Muscle layer of duodenum (tissue), 2 donors: ENCODE measurements at regions not wholly inside any gene's neighbourhood (a gene's known extent, or its start where the extent isn't known, plus 50 kb on each side); places are given as distances from the start of the nearest gene placed in this dataset.

Source experiments
- H3K27ac ChIP-seq: one replicate; pipeline ENCODE4 v1.7.0; 2013; ENCODE audit warnings: mild to moderate bottlenecking, low read length
- H3K27me3 ChIP-seq: one replicate; pipeline ENCODE4 v1.7.0; 2013; ENCODE audit warnings: low read depth, mild to moderate bottlenecking, control low read depth, low read length
- H3K36me3 ChIP-seq, 2 donors: one replicate each; pipeline ENCODE4 v1.7.0; 2013; ENCODE audit warnings: low read length in 2 of 2, control low read depth in 1 of 2, mild to moderate bottlenecking in 1 of 2; ENCODE audit not compliant: insufficient read depth in 2 of 2, control insufficient read depth in 1 of 2
- H3K4me1 ChIP-seq, 2 donors: one replicate each; pipeline ENCODE4 v1.7.0; 2013; ENCODE audit warnings: low read length in 2 of 2, mild to moderate bottlenecking in 2 of 2, control low read depth in 1 of 2, moderate library complexity in 1 of 2; ENCODE audit not compliant: insufficient read depth in 2 of 2, control insufficient read depth in 1 of 2
- H3K4me3 ChIP-seq, 2 donors: one replicate each; pipeline ENCODE4 v1.7.0; 2013; ENCODE audit warnings: low read length in 2 of 2, low read depth in 1 of 2, mild to moderate bottlenecking in 1 of 2
- H3K9me3 ChIP-seq, 2 donors: one replicate each; pipeline ENCODE4 v1.7.0; 2013; ENCODE audit warnings: low read length in 2 of 2, control low read depth in 1 of 2, mild to moderate bottlenecking in 1 of 2; ENCODE audit not compliant: control insufficient read depth in 1 of 2
- donor health status: healthy.

- Histone ChIP-seq H3K4me3 (no peak overlapping the region), H3K36me3 (no peaks in the 10 kb centered on the region)
Measured at GRCh38 chr2:198315791-198316630, 511.6 kb downstream of the PLCL1 start.

DNA sequence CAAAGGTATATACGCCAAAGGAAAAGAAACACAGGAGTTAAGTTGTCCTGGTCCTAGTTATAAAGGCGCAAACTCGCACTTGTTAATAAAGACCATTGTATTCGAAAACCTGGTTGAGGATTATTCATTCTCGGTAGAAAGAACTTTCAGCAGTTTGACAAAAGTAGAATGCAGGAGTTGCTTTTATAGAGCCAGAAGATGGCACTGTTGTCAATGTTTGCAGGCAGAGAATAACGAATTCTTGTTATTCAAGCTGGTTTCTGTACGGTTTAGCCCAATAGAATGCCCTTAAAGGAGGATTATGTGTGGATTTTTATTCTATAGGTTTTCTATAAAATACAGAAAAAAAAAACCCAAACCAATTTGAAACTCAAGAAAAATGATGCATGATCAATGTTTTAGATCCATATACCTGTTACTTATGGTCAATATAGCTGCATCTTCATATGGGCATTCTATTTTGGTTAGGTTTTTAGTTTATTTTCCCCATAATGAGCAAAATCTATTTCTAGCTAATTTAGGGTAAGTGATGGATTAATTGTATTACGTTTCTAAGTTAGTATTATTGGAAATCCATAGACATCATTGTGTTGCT, 510.3 kb downstream of the PLCL1 start:
- H3K27me3 ChIP-seq: no peaks in the 10 kb centered on the region

More at GRCh38 chr2:198315791-198316630, 511.6 kb downstream of the PLCL1 start:
- H3K4me1 ChIP-seq: no peaks in the 10 kb centered on the region
- no peaks in the 10 kb centered on the region for H3K27me3 ChIP-seq
- H3K27ac ChIP-seq: no peak overlapping the region
- no peaks in the 10 kb centered on the region for H3K9me3 ChIP-seq

DNA sequence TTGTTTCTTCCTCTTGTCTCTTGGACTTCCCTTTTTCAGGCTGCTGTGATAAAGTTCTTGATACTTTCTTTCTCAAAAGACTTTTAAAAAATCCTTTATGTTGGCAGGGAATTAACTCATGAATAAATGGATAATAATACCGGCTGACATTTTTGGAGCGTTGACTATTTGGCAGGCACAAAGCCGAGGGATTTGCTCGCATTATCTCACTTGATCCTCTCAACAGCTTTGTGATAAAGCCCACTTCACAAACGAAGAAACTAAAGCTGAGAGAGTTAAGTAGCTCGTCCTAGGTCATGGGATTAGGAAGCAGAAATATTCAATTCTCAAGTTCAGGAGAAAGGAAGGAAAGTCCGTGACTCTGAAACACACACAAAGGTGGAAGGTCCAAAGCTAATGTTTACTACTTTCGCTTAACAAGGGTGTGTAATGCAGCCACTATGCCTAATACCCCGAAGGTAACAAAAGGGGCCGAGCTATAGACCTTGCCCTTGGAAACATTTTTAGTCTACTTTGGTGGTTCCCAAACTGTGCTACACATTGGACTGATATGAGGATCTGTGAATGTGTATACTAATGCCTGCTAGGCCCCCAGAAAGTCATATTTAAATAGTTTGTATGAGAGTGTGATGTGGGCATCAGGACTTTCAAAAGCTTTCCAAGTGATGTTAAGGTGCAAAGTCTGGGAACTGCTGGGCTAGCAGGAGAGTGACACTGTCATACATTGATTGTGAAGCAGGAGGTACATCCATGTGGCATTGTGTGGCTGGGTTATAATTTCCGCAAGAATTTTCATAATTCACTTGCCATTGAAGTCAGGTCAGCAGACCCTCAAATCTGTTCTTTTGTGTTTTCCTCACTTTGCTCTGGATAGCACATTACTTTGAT, 508.4 kb downstream of the PLCL1 start:
- H3K4me1 ChIP-seq: no peaks in the 10 kb centered on the region
- no peaks in the 10 kb centered on the region for H3K36me3 ChIP-seq
- H3K9me3 ChIP-seq: no peaks in the 10 kb centered on the region
- no peak overlapping the region for H3K4me3 ChIP-seq
- no peak overlapping the region for H3K27ac ChIP-seq
- H3K27me3 ChIP-seq: no peaks in the 10 kb centered on the region

More for the DNA sequence above, 510.3 kb downstream of the PLCL1 start:
- Histone ChIP-seq H3K4me1 (no peaks in the 10 kb centered on the region), H3K36me3 (no peaks in the 10 kb centered on the region), H3K27ac (no peak overlapping the region), H3K9me3 (no peaks in the 10 kb centered on the region), H3K4me3 (no peak overlapping the region)

DNA sequence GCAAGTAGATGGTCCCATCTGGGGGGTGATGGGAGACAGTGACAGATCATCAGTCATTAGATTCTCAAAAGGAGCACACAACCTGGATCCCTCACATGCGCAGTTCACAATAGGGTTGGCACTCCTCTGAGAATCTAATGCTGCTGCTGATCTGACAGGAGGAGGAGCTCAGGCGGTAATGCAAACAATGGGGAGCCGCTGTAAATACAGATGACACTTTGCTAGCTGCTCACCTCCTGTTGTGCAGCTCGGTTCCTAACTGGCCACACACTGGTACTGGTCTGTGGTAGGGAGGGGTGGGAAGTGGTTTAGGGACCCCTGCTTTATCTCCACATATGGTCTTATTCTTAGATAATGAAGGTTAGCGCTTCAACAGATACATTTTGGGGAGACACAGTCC, 506.6 kb downstream of the PLCL1 start:
- H3K36me3 ChIP-seq: no peaks in the 10 kb centered on the region
- H3K9me3 ChIP-seq: no peaks in the 10 kb centered on the region
- no peaks in the 10 kb centered on the region for H3K27me3 ChIP-seq
- no peak overlapping the region for H3K27ac ChIP-seq
- H3K4me3 ChIP-seq: no peak overlapping the region
- no peaks in the 10 kb centered on the region for H3K4me1 ChIP-seq

- H3K4me1 ChIP-seq: no peaks in the 10 kb centered on the region
- H3K27ac ChIP-seq: no peak overlapping the region
- H3K36me3 ChIP-seq: no peaks in the 10 kb centered on the region
- no peaks in the 10 kb centered on the region for H3K9me3 ChIP-seq
- no peak overlapping the region for H3K4me3 ChIP-seq
- no peaks in the 10 kb centered on the region for H3K27me3 ChIP-seq
Measured at GRCh38 chr2:198309673-198310280, 505.4 kb downstream of the PLCL1 start.

DNA sequence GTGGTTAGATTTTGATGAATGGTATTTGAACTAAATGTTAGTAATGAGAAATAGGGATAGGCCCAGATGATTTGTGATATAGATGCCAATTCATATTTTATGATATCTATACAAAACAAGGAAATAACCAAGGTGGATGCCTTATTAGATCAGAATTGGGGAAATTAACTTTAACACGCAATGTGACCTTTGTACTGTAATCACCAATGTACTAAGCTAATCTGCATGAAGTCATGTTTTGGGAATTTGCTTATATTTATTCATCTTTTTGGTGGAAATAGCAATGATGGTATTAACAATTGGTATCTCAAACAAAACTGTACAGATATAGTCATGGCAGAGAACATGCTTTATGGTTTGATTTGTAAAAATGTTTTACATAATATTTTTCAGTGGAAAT, 504.7 kb downstream of the PLCL1 start:
- H3K27me3 ChIP-seq: no peaks in the 10 kb centered on the region
- H3K36me3 ChIP-seq: no peaks in the 10 kb centered on the region
- no peaks in the 10 kb centered on the region for H3K4me1 ChIP-seq
- H3K9me3 ChIP-seq: no peaks in the 10 kb centered on the region
- no peak overlapping the region for H3K4me3 ChIP-seq
- H3K27ac ChIP-seq: no peak overlapping the region

DNA sequence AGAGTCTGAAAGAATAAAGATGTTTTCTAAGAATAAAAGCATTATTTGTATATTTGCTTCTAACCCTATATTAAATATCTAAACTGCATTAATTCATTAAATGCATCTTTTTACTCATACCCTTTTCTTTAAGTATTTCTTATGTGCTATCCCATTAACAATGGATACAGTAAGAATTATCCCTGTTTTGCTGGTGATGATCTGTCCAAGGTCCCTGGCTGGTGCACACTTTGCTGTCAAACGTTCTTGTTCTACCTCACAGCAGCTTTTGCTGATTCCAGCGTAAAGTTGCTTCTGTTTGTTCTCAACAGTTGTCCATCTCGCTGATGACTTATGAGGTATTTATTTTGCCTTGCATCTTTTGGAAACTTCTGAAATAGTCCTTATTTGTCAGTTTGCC, 504.0 kb downstream of the PLCL1 start:
- Histone ChIP-seq H3K36me3 (no peaks in the 10 kb centered on the region), H3K4me3 (no peak overlapping the region), H3K27ac (no peak overlapping the region), H3K27me3 (no peaks in the 10 kb centered on the region), H3K4me1 (no peaks in the 10 kb centered on the region), H3K9me3 (no peaks in the 10 kb centered on the region)

GRCh38 chr2:198307093-198307492, 502.7 kb downstream of the PLCL1 start:
- no peaks in the 10 kb centered on the region for H3K9me3 ChIP-seq
- H3K27ac ChIP-seq: no peak overlapping the region
- H3K4me3 ChIP-seq: no peak overlapping the region
- H3K36me3 ChIP-seq: no peaks in the 10 kb centered on the region
- no peaks in the 10 kb centered on the region for H3K27me3 ChIP-seq
- no peaks in the 10 kb centered on the region for H3K4me1 ChIP-seq

DNA sequence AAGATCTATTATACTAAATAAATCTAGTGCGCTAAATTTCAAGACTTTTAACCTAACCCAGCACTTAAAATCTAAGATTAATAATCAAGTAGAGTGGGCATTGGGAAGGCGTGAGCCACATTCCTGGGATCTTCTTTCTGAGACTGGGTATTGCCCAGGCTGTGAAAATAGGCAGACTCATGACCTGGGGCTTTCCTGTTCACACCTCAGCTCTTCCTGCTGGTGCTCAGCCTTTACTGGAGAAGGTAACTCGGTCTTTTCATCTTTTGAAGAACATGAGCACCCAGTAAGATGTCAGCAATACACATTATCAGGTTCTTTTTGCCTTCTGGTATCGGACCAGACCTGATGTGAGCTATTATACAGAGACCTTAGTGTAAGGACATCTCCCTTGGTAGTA, 500.5 kb downstream of the PLCL1 start:
- Histone ChIP-seq H3K4me1 (no peaks in the 10 kb centered on the region), H3K27me3 (no peaks in the 10 kb centered on the region), H3K9me3 (no peaks in the 10 kb centered on the region), H3K4me3 (no peak overlapping the region), H3K27ac (no peak overlapping the region), H3K36me3 (no peaks in the 10 kb centered on the region)

DNA sequence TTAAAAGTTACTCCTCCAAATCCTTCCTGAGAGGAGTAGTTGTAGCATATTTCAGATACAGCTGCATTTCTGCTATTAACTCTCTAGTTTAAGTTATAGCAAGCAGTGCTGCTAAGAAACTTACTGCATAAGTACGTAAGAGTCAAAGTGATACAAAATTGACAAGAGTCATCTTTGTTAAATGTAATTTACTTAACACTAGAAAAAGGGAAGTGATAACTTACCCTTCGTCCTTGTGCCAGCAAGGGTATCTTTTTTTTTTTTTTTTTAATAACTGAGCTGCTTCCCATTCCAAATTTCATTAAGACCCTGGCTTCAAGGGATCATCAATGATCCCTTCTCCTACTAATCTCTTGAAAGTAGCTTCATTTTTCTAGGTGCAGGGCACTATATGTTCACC, 493.0 kb downstream of the PLCL1 start:
- H3K4me3 ChIP-seq: no peak overlapping the region
- no peaks in the 10 kb centered on the region for H3K4me1 ChIP-seq
- H3K27me3 ChIP-seq: no peaks in the 10 kb centered on the region
- H3K9me3 ChIP-seq: no peaks in the 10 kb centered on the region
- no peak overlapping the region for H3K27ac ChIP-seq
- no peaks in the 10 kb centered on the region for H3K36me3 ChIP-seq
